Ishikawa (cell line): ENCODE measurements at regions not wholly inside any gene's neighbourhood (a gene's known extent, or its start where the extent isn't known, plus 50 kb on each side); places are given as distances from the start of the nearest gene placed in this dataset.

Source experiments
- EP300 ChIP-seq: IDR thresholded peaks from 2 replicates; pipeline ENCODE4 v1.6.1; 2012; ENCODE audit warnings: borderline replicate concordance
- NFIC ChIP-seq: IDR thresholded peaks from 2 replicates; pipeline ENCODE4 v1.6.1; 2012
- YY1 ChIP-seq: IDR thresholded peaks from 2 replicates; pipeline ENCODE4 v1.6.1; 2012; ENCODE audit warnings: low read depth
- TF ChIP-seq, protein P1 (sequence below): IDR thresholded peaks from 2 replicates; pipeline ENCODE4 v1.6.1; 2012

DNA sequence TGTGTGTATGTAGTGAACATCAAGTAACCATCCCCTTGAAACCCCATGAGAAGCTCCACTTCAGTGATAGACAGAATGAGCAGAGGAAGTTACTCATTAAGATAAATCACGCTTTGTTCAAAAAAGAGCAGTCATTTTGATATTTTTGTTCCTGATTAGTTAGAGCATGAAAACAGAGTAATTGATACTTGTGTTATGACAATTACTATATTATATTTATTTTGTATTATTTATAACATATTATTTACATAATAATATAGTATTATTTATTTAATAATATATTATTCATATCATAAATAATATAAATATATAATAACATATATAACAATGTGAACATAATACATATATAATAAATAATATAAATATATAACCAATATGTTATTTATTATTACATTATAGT lies 580.9 kb downstream of the SOX5 start:
- TF ChIP-seq YY1 (no peak), NFIC (no peak), EP300 (no peak)
- TF ChIP-seq, protein P1, sequence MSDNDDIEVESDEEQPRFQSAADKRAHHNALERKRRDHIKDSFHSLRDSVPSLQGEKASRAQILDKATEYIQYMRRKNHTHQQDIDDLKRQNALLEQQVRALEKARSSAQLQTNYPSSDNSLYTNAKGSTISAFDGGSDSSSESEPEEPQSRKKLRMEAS, result no peak
